ENCODE measurements at regions not wholly inside any gene's neighbourhood (a gene's known extent, or its start where the extent isn't known, plus 50 kb on each side); places are given as distances from the start of the nearest gene placed in this dataset.
"Not testable (repeated sequence)": the region's sequence is repeated elsewhere in the genome, so short reads cannot be mapped to it uniquely, and the experiment has no call there.

GRCh38 chr16:10255728-10256127, 73.5 kb upstream of the GRIN2A start:
- Histone ChIP-seq H3K27me3 (replicated peaks; ENCODE audit: insufficient read depth, low read depth, low read length, poor library complexity) (peaks cover 14% of the 10 kb centered on the region), H3K36me3 (ENCODE audit: insufficient read depth, low read length, poor library complexity, severe bottlenecking) (no peaks in the 10 kb centered on the region), H3K27ac (ENCODE audit: low read depth, low read length, poor library complexity, severe bottlenecking) (no peak overlapping the region), H3K9me3 (ENCODE audit: low read depth, low read length, poor library complexity, severe bottlenecking) (no peaks in the 10 kb centered on the region), H3K4me1 (ENCODE audit: insufficient read depth, low read length, poor library complexity, severe bottlenecking) (peaks cover 4% of the 10 kb centered on the region), H3K4me3 (ENCODE audit: low read depth, low read length, poor library complexity, severe bottlenecking) (no peak overlapping the region)
- ChIA-PET CTCF (interaction anchor here (2.4 kb wide), 1 partner anchor 481 kb away, joined by 10 read pairs; no protein-coding TSS in a partner anchor), POLR2A (ENCODE audit: low non-redundant PET) (no interaction called here)
- intact Hi-C loops (cut with micrococcal nuclease; ENCODE audit: unreplicated experiment) = loop anchor here (2.0 kb wide), 1 partner anchor 481 kb away; no protein-coding TSS in a partner anchor
- no peak for DNase-seq (ENCODE audit: low spot score)
- no TSS peak for BruUV-seq (replicated peaks)
- TF ChIP-seq CTCF (conservative IDR thresholded peaks at IDR 0.05; ENCODE audit: low read depth, low read length) (no peak), EZH2 (IDR thresholded peaks at IDR 0.05; ENCODE audit: borderline replicate concordance, low read depth, low read length, poor library complexity, severe bottlenecking) (no peak)

- no peaks in the 10 kb centered on the region for H3K9me3 ChIP-seq (ENCODE audit: low read depth, low read length, poor library complexity, severe bottlenecking)
- intact Hi-C loops (cut with micrococcal nuclease; ENCODE audit: unreplicated experiment) = loop anchor here (1.0 to 2.0 kb wide), 2 partner anchors 252 to 480 kb away; no protein-coding TSS in a partner anchor
- no peaks in the 10 kb centered on the region for H3K36me3 ChIP-seq (ENCODE audit: insufficient read depth, low read length, poor library complexity, severe bottlenecking)
- H3K27me3 ChIP-seq (replicated peaks; ENCODE audit: insufficient read depth, low read depth, low read length, poor library complexity) = peaks cover 2% of the 10 kb centered on the region
- ChIA-PET POLR2A (ENCODE audit: low non-redundant PET) (no interaction called here), CTCF (interaction anchor here (0.8 to 2.4 kb wide), 2 partner anchors 252 to 480 kb away, joined by 4 to 10 read pairs; no protein-coding TSS in a partner anchor)
- BruUV-seq (replicated peaks) = no TSS peak
- TF ChIP-seq EZH2 (IDR thresholded peaks at IDR 0.05; ENCODE audit: borderline replicate concordance, low read depth, low read length, poor library complexity, severe bottlenecking) (no peak), CTCF (conservative IDR thresholded peaks at IDR 0.05; ENCODE audit: low read depth, low read length) (peak; percentile 86)
- H3K27ac ChIP-seq (ENCODE audit: low read depth, low read length, poor library complexity, severe bottlenecking) = no peak overlapping the region
- DNase-seq (ENCODE audit: low spot score) = peak; percentile 58
- H3K4me3 ChIP-seq (ENCODE audit: low read depth, low read length, poor library complexity, severe bottlenecking) = no peak overlapping the region
- peaks cover 4% of the 10 kb centered on the region for H3K4me1 ChIP-seq (ENCODE audit: insufficient read depth, low read length, poor library complexity, severe bottlenecking)
These were observed 74.8 kb upstream of the GRIN2A start for GRCh38 chr16:10256784-10257641.

GRCh38 chr16:10257642-10258251, 75.5 kb upstream of the GRIN2A start:
- DNase-seq (ENCODE audit: low spot score); H3K9me3 ChIP-seq (ENCODE audit: low read depth, low read length, poor library complexity, severe bottlenecking); POLR2A ChIA-PET (ENCODE audit: low non-redundant PET); BruUV-seq (replicated peaks); H3K4me1 ChIP-seq (ENCODE audit: insufficient read depth, low read length, poor library complexity, severe bottlenecking); H3K27ac ChIP-seq (ENCODE audit: low read depth, low read length, poor library complexity, severe bottlenecking); H3K36me3 ChIP-seq (ENCODE audit: insufficient read depth, low read length, poor library complexity, severe bottlenecking); H3K4me3 ChIP-seq (ENCODE audit: low read depth, low read length, poor library complexity, severe bottlenecking); H3K27me3 ChIP-seq (replicated peaks; ENCODE audit: insufficient read depth, low read depth, low read length, poor library complexity): not testable (repeated sequence)
- CTCF ChIA-PET = interaction anchor here (0.8 to 2.4 kb wide), 2 partner anchors 252 to 479 kb away, joined by 4 to 10 read pairs; no protein-coding TSS in a partner anchor
- intact Hi-C loops (cut with micrococcal nuclease; ENCODE audit: unreplicated experiment) = loop anchor here (1.0 to 2.0 kb wide), 2 partner anchors 252 to 479 kb away; no protein-coding TSS in a partner anchor

- intact Hi-C loops (cut with micrococcal nuclease; ENCODE audit: unreplicated experiment); H3K9me3 ChIP-seq (ENCODE audit: low read depth, low read length, poor library complexity, severe bottlenecking); H3K36me3 ChIP-seq (ENCODE audit: insufficient read depth, low read length, poor library complexity, severe bottlenecking); H3K4me1 ChIP-seq (ENCODE audit: insufficient read depth, low read length, poor library complexity, severe bottlenecking); H3K4me3 ChIP-seq (ENCODE audit: low read depth, low read length, poor library complexity, severe bottlenecking); DNase-seq (ENCODE audit: low spot score); CTCF ChIA-PET; H3K27me3 ChIP-seq (replicated peaks; ENCODE audit: insufficient read depth, low read depth, low read length, poor library complexity); BruUV-seq (replicated peaks); POLR2A ChIA-PET (ENCODE audit: low non-redundant PET); H3K27ac ChIP-seq (ENCODE audit: low read depth, low read length, poor library complexity, severe bottlenecking): not testable (repeated sequence)
These were observed 76.8 kb upstream of the GRIN2A start for GRCh38 chr16:10258930-10259603.

All from A673 (cell line).